ENCODE measurements at regions not wholly inside any gene's neighbourhood (a gene's known extent, or its start where the extent isn't known, plus 50 kb on each side); places are given as distances from the start of the nearest gene placed in this dataset.

- no peak for DNase-seq (ENCODE audit: low read depth)
- in situ Hi-C loops (cut with HindIII; ENCODE audit: low pct_unique_long_range_greater_than_20kb, low sequenced_read_pairs) = no loop called here
These were observed 201.0 kb upstream of the COPS8 start for GRCh38 chr2:236884569-236885175.

- no peak for DNase-seq (ENCODE audit: low read depth)
- in situ Hi-C loops (cut with HindIII; ENCODE audit: low pct_unique_long_range_greater_than_20kb, low sequenced_read_pairs) = no loop called here
These were observed 199.2 kb upstream of the COPS8 start for GRCh38 chr2:236886456-236886855.

- no peak for DNase-seq (ENCODE audit: low read depth)
- in situ Hi-C loops (cut with HindIII; ENCODE audit: low pct_unique_long_range_greater_than_20kb, low sequenced_read_pairs) = no loop called here
These were observed 198.2 kb upstream of the COPS8 start for GRCh38 chr2:236887531-236887930.

GRCh38 chr2:236887953-236888793 is 197.5 kb upstream of the COPS8 start:
- no peak for DNase-seq (ENCODE audit: low read depth)
- in situ Hi-C loops (cut with HindIII; ENCODE audit: low pct_unique_long_range_greater_than_20kb, low sequenced_read_pairs) = no loop called here

GRCh38 chr2:236888794-236889780 is 196.6 kb upstream of the COPS8 start:
- no peak for DNase-seq (ENCODE audit: low read depth)
- in situ Hi-C loops (cut with HindIII; ENCODE audit: low pct_unique_long_range_greater_than_20kb, low sequenced_read_pairs) = no loop called here

GRCh38 chr2:236889791-236890704 is 195.6 kb upstream of the COPS8 start:
- DNase-seq (ENCODE audit: low read depth) = no peak

GRCh38 chr2:236892721-236893120 is 193.0 kb upstream of the COPS8 start:
- no peak for DNase-seq (ENCODE audit: low read depth)
- in situ Hi-C loops (cut with HindIII; ENCODE audit: low pct_unique_long_range_greater_than_20kb, low sequenced_read_pairs) = no loop called here

More at GRCh38 chr2:236889791-236890704, 195.6 kb upstream of the COPS8 start:
- in situ Hi-C loops (cut with HindIII; ENCODE audit: low pct_unique_long_range_greater_than_20kb, low sequenced_read_pairs) = no loop called here

GRCh38 chr2:236894791-236895190 is 190.9 kb upstream of the COPS8 start:
- in situ Hi-C loops (cut with HindIII; ENCODE audit: low pct_unique_long_range_greater_than_20kb, low sequenced_read_pairs) = no loop called here
- no peak for DNase-seq (ENCODE audit: low read depth)

- in situ Hi-C loops (cut with HindIII; ENCODE audit: low pct_unique_long_range_greater_than_20kb, low sequenced_read_pairs) = no loop called here
- DNase-seq (ENCODE audit: low read depth) = no peak
These were observed 190.2 kb upstream of the COPS8 start for GRCh38 chr2:236895497-236895896.

- in situ Hi-C loops (cut with HindIII; ENCODE audit: low pct_unique_long_range_greater_than_20kb, low sequenced_read_pairs) = no loop called here
- no peak for DNase-seq (ENCODE audit: low read depth)
These were observed 189.0 kb upstream of the COPS8 start for GRCh38 chr2:236896688-236897087.

GRCh38 chr2:236899146-236899545 is 186.5 kb upstream of the COPS8 start:
- in situ Hi-C loops (cut with HindIII; ENCODE audit: low pct_unique_long_range_greater_than_20kb, low sequenced_read_pairs) = no loop called here
- DNase-seq (ENCODE audit: low read depth) = no peak

- in situ Hi-C loops (cut with HindIII; ENCODE audit: low pct_unique_long_range_greater_than_20kb, low sequenced_read_pairs) = no loop called here
- DNase-seq (ENCODE audit: low read depth) = no peak
These were observed 185.6 kb upstream of the COPS8 start for GRCh38 chr2:236899950-236900640.

GRCh38 chr2:236901956-236902355 is 183.7 kb upstream of the COPS8 start:
- in situ Hi-C loops (cut with HindIII; ENCODE audit: low pct_unique_long_range_greater_than_20kb, low sequenced_read_pairs) = no loop called here
- no peak for DNase-seq (ENCODE audit: low read depth)

GRCh38 chr2:236903978-236904377 is 181.7 kb upstream of the COPS8 start:
- in situ Hi-C loops (cut with HindIII; ENCODE audit: low pct_unique_long_range_greater_than_20kb, low sequenced_read_pairs) = no loop called here
- no peak for DNase-seq (ENCODE audit: low read depth)

- no peak for DNase-seq (ENCODE audit: low read depth)
- in situ Hi-C loops (cut with HindIII; ENCODE audit: low pct_unique_long_range_greater_than_20kb, low sequenced_read_pairs) = no loop called here
These were observed 181.1 kb upstream of the COPS8 start for GRCh38 chr2:236904389-236905263.

GRCh38 chr2:236905976-236906375 is 179.7 kb upstream of the COPS8 start:
- in situ Hi-C loops (cut with HindIII; ENCODE audit: low pct_unique_long_range_greater_than_20kb, low sequenced_read_pairs) = no loop called here
- no peak for DNase-seq (ENCODE audit: low read depth)

Data from Caki2 (cell line).